GM19023 (cell line): ENCODE measurements at regions not wholly inside any gene's neighbourhood (a gene's known extent, or its start where the extent isn't known, plus 50 kb on each side); places are given as distances from the start of the nearest gene placed in this dataset.
"Not testable (repeated sequence)": the region's sequence is repeated elsewhere in the genome, so short reads cannot be mapped to it uniquely, and the experiment has no call there.

Experiments used
- ATAC-seq: cut with Tn5 transposase; IDR thresholded peaks from one replicate; pipeline ENCODE4 v1.9.1; 2021; ENCODE audit warnings: mild to moderate bottlenecking, moderate library complexity; ENCODE audit not compliant: unreplicated experiment

DNA sequence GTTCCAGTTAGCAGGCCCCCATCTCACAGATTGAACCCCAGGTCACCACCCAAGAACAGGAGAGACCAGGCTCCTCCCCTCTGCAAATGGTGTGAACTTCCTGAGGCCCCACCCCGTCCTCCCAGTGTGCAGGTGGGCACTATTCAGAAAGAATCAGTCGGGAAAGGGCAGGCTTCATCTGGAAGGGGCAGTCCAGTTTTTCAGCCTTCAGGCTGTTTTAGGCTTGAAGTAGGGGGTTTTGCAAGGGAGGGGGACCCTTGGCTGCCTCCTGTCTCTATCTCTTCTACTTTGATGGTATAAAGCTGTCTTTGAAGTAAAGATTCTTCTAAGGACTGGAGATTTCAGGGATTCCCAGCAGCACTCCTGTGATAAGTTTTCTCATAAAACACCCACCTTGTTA is 267.6 kb downstream of the RND3 start:
- no peak for ATAC-seq

DNA sequence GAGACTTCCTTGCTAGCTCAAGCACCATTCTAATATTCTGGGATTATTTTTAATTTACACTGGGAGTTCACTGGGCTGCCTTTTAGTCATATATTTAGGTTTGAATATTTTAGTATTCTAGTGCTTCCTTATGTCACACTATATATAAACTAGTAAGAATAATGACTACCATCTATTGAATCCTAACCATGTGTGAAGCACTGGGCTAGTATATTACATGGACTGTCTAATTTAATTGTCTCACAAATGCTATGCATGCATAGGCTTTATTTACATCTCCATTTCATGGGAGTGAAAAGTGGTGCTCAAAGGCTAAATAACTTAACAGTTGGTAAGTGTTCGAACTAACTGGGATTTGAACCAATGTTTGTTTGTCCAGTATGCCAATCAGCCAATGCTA is 272.4 kb downstream of the RND3 start:
- no peak for ATAC-seq

DNA sequence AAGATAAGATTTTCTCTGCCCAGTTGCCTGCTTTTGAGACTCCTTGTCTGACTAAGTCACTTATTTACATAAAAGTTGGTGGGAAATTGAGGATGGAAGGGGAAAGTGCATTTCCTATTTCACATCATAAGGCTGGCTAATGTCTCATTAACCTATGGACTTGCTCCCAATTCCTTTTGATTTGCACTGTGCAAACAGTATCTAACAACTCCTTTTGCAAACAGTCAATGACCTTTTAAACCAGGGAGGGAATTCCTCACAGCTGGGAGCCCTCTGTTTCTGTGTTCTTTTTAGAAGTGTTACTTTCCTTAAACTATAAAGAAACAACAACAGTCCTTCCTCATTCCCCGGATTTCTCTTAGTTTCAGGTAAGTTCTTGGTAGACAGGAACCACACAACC is 272.8 kb downstream of the RND3 start:
- ATAC-seq: no peak

DNA sequence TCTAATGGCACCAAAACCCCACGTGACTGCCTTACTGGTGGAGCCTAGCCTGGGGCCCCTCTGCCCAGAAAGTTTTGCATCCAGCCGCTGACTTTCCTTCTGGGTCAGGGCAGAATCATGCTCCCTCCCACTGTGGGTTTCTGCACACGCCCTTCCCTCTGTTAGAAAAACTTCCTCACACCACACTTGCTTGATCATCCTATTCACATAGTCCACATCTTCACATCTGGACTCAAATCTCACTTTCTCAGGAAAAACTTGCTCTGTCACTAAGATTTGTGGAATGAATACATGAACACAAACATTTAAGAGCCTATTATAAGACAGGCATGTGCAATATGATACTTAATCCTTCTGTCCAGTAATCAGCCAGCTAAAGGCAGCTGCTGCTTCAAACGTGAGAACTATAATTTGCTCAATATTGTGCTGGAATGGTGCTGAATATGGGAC is 274.7 kb downstream of the RND3 start:
- ATAC-seq: no peak

DNA sequence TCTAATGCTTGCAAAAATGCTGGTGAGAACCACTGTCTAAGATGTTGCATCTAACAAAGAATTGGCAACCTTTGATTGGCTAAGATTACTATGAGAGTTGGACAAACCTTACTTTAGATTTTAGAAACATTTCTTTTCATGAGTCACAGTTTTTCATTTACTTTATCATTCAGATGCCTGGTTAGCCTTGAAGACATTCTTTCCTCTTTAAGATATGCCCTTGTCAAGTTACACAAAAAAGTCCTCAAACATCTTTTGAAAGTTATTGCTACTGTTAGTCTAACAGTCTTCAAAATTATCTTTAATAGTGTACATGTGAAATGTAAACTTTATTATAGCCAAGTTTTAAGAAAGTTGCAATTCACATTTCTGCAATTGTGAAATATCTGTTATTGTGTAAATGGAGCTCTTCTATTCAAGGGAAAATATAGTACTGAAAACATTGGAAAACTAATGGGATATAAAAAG is 276.3 kb downstream of the RND3 start:
- no peak for ATAC-seq

DNA sequence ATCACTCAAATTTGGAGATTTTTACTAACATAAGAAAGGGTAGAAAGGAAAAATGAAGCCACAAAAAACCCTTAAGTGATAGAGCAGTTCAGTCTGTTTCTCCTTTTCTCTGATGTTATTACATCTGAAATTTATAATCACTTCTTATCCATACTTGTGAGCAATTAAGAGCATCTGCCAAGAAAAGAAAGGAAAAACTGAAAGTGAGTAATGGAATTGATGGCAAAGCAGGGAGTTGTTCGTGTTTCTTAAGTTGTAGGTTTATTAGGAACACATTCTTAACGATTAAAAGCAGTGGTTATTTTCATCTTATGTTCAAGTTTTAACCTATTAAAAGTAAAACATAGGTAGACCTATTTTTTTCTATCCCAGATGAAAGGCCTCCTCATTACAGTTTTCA is 277.7 kb downstream of the RND3 start:
- no peak for ATAC-seq

DNA sequence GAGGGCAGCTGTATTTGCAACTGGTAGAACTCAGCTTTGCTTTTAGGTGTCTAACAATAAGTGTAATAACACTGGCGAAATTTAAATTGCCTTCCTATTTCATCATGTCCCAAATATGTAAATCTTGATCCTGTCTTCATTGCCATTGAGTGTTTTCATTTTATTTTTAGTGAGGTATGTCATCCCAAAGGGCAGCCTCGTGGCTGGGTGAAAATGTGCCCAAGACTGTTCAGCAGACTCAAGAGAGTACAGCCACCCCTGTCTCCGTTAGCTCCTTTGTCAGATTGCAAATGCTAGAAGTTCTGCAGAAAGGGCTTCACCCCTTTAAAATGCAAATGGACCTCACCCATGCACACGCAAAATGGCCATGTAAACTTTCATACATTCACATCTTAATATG is 278.8 kb downstream of the RND3 start:
- ATAC-seq: no peak

DNA sequence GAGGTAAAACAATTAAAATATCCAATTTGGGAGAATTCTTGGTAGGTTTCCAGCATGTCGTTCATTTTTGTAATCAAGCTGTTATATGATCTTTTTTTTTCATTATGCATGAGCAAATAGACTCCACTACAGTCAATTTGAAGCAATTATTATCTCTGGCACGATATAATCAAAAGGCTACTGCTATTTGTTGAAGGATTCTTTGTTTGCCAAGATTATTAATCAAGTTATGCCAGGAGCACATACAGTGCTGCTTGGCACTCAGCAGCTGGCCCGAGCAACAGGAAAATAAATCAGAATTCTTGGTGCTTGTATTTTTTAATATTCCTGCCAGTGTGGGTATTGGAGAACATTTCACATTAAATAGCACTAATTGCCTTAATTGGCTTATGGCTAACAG is 279.5 kb downstream of the RND3 start:
- no peak for ATAC-seq

DNA sequence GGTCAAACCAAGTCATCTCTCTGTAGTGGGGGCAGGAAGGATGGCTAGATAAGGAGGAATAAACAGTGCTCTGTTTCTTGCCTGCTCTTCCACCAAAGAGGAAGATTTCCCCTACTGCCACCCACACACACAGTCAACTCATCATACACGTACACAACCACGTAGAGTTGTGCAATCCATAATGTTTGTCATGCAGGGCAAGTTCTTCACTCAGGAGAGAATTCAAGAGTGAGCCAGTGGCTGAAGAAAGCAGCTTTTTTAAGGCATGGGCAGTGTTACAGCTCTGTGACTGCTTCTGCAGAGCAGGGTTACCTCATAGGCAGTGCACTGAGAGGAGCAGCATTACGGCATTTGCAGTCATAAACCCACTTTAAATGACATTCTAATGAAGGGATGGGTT is 283.0 kb downstream of the RND3 start:
- ATAC-seq: no peak

DNA sequence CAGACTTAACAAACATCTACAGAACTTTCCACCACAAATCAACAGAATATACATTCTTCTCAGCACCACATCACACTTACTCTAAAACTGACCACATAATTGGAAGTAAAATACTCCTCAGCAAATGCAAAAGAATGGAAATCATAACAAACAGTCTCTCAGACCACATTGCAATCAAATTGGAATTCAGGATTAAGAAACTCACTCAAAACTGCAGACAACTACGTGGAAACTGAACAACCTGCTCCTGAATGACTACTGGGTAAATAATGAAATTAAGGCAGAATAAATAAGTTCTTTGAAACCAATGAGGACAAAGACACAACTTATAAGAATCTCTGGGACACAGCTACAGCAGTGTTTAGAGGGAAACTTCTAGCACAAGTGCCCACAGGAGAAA is 292.7 kb downstream of the RND3 start:
- ATAC-seq: not testable (repeated sequence)

DNA sequence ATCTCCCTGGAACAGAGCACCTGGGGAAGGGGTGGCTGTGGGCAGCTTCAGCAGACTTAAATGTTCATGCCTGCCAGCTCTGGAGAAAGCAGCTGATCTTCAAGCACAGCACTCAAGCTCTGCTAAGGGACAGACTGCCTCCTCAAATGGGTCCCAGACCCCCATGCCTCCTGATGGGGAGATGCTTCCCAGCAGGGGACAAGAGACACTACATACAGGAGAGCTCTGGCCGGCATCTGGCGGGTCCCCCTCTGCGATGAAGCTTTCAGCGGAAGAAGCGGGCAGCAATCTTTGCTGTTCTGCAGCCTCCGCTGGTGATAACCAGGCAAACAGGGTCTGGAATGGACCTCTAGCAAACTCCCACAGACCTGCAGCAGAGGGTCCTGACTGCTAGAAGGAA is 294.8 kb downstream of the RND3 start:
- ATAC-seq: no peak

DNA sequence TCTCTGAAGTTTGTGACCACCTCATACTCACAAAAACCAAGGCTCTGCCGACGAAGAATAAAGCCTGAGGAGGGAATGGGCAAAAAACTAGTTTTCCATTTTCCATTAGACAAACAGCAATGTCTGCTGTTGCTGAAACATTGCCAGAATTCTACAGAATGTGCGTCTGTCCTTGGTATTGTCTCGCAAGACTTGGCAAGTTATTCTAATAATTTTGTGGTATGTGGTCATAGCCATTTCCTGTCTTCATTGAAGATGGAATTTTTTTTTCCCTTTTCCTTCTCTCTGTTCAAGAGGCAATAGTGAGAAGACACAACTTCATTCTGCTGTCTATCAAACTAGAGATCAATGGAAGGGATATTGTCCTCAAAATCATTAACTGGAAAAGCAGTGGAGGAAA is 296.1 kb downstream of the RND3 start:
- no peak for ATAC-seq

DNA sequence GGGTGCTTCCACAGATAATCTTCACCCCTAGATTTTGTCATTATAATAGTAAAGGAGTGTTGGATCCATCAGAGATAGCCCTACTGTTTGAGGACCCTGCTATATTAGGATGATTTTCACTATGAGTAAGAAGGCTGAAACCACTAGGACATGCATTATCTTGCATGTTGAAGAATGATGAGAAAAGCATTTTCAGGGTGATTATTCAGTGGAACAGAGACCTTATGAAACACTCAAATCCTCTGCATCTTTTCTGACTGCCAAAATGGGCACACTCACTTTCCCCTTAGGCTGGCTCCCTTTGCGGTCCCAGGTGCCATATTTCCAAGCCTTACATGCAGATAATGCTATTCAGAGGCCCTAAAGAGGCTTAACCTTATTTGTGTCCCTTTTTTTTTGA is 296.9 kb downstream of the RND3 start:
- no peak for ATAC-seq

DNA sequence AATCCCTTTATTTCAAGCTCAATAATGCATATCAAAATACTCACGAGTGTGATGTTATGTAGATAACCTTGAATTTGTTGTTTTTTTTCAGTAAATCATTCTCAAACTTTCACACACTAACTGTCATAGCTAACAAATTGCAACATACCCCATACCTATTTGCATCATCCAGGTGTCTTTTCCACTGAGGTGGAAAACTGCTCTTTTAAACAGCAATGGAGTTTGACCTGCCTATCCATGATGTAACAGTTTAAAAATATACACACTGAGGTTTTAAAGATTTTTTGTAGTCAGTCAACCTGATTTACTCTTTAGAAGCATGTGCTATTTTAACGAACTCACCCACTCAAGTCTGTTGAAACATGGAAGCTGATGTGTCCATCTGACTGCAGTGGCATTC is 298.7 kb downstream of the RND3 start:
- no peak for ATAC-seq

DNA sequence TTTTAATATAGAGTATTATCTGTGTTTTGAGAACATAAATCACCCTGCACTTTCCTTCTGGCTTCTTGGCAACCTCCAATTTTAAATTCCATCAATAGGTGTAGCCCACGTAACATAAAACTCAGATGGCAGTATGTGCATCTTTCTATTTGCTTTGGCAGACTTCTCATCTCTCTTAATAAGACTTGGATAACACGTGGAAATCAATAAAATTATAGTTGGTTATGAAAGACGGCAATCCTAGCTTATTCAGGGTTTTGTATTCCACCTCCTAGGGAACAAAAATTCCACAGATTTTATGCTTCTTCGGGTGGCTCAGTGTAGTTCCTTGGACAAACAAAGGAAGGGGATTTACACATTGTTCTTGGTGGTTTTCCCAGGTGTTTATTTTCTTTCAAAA is 299.3 kb downstream of the RND3 start:
- no peak for ATAC-seq

DNA sequence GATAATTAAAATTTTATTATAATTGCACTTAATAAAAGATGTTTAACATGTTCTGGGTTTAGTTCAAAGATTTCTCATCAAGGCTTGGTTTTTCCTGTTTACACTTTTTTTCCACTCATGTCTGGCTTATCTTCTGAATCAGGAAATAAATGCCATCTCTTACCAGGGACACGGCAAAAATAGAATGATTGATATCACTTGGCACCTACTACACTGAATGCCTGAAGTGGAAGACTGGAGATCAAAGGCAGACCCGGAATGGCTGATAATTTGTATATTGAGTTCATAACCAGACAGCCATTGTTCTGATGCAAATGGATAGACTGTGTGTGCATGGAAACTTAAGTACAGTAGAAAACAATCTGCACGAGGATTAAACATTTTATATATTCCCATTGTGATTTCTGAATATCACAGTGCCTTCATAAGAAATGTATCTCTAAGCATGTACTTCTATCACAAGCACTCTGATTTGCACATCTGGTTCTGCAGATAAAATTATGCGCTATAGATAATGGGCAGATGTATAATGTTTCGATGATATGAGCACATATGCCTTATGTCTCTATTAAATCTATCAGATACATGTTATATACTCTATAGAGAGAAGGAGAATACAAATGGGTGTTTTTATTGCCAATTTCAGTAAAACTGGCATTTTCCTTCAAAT is 304.8 kb downstream of the RND3 start:
- no peak for ATAC-seq

DNA sequence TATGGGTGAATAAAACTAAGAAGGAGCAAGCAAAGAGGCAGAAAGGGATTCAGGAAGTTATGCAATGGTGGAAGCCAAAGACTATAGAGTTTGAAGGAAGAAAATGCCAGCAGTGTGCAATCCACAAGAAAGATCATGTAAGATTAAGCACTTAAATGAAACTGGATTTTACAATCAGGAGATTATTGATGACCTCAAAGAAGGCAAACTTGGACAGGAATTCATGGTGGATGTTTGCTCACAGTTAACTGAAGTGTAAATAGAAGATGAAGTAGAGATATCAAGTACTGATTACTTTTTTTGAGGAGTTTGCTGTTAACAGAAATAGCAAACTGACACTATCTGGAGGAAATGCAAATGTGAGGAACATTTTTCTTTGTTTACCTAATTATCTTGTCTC is 308.9 kb downstream of the RND3 start:
- no peak for ATAC-seq

DNA sequence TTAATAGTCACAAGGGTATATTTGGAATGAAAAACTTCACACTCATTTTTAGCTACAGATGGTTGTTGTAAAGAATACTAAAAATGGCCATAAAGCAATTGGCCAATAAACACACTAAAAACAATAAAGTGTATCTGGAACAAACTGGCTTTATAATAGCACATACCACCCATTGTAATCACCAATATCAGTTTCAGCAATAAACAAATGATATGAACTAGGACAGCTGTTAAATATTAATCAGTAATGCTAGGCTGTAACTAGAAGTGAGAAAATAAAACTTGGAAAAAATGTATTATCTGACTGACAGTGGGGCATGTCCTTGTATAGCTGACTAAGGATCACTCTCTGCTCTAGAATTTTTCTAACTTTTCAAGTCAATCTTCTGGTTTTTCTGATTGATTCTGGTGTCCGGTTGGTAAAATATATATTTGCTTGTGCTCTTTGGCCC is 312.5 kb downstream of the RND3 start:
- ATAC-seq: no peak

DNA sequence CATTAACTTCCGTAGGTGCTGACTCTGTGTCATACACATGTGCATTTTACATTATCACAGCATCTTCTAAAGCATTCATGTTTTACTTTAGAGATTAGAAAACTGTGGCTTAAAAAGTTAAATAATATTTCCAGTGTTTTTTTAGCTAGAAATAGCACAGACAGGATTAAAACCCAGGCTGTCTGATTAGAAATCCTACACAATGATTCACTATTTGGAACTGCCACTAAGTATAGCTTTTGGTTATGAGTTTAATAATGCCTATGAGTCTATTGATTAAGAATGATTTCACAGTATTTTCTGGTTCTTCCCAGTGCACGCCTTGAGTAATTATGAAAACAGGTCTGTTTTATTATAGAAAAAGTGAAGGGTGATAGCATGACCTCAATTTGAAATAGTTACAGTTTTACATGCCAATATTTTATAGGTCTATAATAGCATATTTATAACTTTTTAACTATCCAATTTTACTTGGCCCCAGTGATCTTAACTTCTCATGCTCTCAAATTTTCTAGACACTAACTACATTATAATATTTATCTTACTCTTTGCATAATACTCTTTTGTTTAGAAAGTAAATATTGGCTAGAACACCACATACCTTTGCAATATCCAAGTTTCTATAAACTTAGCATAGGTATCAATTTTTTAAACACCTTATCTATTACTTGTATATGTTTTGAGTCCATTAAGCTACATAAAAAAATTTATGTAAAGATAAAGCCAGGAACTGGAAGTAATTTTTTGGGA is 313.2 kb downstream of the RND3 start:
- no peak for ATAC-seq

DNA sequence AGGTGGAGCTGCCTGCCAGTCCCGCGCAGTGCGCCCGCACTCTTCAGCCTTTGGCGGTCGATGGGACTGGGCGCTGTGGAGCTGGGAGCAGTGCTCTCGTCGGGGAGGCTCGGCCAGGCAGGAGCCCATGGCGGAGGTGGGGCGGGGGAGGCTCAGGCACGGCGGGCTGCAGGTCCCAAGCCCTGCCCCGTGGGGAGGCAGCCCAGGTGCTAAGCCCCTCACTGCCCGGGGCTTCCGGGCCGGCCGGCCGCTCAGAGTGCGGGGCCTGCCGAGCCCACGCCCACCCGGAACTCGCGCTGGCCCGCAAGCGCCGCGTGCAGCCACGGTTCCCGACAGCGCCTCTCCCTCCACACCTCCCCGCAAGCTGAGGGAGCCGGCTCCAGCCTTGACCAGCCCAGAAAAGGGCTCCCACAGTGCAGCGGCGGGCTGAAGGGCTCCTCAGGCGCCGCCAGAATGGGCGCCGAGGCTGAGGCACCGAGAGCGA is 316.4 kb downstream of the RND3 start:
- no peak for ATAC-seq

DNA sequence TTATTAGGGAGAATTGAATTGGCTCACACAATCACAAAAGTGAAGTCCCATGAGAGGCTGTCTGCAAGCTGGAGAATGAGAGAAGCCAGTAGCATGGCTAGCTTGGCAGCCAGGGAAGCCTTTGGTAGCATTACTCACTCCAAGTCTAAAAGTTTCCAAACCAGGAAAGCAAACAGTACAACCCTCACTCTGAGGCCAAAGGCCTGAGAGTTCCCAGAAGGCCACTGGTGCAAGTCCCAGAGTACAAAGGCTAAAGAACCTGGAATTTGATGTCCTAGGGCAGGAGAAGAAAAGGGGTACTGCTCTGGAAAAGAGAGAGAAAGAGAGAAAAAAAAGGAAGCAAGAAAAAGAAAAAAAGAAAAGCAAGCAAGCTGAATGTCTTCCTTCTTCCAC is 318.2 kb downstream of the RND3 start:
- no peak for ATAC-seq

DNA sequence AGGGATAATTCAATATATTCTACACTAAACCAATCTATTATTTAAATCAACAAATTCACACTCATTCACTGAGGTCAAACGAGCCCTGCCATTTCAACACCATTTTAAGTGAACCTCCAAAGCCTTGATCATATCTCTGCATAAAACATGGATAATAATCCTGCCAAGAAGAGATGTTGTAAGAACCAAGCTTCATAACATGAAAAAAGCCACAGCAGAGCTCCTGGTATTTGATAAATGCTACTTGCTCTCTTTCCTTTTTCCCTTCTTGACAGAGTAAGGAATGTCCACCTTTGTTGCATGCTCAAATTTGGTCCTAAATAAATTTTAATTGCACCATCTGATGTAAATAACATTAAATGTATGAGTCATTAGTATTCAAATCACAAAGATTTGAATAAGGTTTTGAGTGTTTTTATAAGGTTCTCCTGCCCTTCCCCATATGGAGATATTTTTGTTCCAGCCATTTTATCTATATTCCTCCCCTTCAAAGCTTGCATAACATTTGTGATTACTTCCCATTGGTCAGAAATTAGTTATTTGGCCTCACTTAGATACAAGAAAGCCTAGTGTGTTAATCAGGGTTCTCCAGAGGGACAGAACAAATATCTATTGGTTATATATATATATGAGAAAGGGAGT is 318.8 kb downstream of the RND3 start:
- no peak for ATAC-seq
